GM21515 (cell line): ENCODE measurements at regions not wholly inside any gene's neighbourhood (a gene's known extent, or its start where the extent isn't known, plus 50 kb on each side); places are given as distances from the start of the nearest gene placed in this dataset.
"Not testable (repeated sequence)": the region's sequence is repeated elsewhere in the genome, so short reads cannot be mapped to it uniquely, and the experiment has no call there.

Source experiments
- ATAC-seq: cut with Tn5 transposase; IDR thresholded peaks from one replicate; pipeline ENCODE4 v1.9.1; 2021; ENCODE audit not compliant: unreplicated experiment

DNA sequence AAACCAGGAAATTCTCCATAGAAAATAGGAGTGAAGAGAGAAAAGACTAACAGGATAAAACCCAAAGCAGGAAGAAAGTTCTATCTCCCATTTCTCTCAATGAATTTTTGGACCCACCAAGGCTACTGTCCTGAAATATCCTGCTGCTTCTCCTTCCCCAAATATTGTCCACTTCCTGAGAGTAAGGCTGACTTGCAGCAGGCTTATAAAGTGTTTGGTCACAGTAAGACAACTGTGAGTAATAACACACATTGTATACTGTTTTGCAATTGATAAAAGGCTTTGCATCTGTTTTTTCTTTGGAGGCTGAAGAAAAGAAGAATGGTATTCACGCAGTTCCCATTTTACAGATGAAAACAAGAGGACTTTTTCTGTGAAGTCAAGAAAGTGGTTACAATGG, 52.8 kb downstream of the FOXD4L6 start:
- not testable (repeated sequence) for ATAC-seq

DNA sequence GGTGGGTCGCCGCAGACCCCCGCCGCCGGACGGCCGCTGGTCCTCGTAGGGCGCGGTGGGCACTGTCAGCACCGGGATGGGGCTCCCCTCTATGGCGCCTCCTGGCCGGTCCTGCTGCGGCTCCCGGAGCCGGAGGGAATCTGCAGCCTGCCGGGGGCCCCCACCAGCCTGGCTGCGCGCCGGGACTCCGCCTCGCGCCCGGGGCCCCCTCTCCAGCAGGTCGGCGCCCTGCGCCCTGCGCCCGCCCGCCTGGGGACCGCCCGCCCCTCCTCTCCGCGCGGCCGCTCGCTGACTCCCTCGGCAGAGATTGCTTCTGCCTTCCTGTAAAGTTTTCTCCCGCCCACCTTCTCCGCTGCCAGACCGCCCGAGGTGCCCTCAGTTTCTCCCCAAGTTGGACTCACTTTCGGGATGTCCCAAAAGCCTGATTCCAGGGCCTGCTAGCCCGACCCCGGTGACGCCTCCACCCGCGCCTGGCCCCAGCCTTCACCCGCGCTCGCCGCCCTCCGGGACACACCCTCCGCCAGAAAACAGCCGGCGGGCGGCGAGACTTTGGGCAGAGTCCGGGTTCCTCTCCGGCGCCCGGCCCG, 54.0 kb downstream of the FOXD4L6 start:
- ATAC-seq: not testable (repeated sequence)

DNA sequence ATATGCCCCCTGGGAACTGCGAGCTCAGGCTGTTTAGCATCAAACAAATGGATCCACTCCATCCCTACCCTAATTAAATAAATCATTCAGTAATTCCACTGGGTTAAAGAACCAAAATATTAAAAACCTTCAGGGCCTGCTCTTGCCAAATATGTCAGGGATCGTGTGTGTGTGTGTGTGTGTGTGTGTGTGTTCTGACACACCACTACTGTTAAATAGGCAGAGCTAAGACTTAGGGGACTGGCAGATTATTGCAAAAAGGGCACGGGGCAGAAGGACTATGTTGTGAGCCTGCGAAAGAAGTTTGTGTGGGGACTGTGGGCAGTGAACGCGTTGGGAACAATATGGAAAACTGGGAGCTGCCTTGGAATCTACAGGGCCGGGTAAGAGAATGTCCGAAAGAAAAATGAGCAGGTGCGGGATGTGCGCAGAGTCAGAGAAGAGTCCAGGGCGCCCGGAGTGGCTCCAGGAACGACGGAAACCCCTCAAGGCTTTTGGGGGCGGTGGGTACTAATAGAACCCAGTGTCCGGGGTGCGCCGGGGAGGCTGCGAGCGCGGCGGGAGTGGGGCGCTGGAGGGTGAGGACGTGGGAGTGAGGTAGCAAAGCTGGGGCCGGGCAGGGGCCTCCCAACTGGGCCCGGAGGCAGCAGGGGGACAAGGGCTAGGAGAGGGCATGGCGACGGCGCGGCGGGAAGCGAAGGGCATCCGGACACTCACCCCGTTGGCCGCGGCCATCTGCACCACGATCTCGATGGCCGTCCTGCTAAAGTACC, 54.8 kb downstream of the FOXD4L6 start:
- ATAC-seq: not testable (repeated sequence)

DNA sequence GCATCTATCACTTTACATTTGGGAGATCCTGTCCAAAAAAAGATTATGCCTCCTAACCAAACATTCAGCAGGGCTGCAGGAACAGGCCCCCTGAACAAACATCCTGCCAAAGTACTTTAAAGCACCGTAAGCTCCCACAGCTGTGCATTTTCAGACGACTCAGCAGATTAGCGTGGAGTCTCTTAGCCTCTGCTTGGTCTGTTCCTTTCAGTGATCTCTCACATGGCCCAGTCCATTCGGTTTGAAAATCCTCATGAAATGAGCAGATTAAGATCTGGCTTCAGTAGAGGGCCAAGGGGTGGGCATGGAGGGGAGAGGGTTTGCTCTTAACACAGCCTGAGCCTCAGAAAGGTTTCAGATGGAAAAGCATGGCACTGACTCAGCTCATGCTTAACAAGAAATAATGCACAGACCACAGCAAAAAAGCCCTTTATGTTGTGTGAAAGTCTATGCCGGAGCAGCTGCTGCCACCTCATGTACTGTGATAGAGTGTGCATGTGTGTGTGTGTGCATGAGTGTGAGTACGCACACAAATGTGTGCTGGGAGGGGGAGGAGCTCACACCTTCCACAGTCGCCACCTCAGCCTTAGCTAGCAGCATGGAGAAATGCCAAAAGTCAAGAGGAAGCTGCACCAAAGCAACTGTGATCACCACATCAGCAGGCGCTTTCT, 64.2 kb downstream of the FOXD4L6 start:
- not testable (repeated sequence) for ATAC-seq

DNA sequence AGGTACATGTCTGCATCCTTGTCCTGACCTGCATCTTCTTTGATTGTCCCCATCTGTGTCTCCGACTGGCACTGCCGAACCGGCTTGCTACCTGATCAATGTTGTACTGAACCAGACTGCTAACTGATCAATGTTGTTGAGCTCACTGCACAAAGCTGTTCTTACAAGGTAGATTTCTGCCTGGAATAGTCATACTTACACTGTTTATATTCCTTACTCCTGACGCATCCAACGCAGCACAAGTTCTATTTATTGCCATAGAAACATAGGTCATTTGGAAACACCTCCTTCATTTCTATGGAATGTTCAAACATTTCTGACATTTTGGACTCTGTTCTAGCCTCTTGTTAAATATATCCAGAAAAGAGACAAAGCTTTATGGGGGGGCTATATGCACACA, 65.2 kb downstream of the FOXD4L6 start:
- not testable (repeated sequence) for ATAC-seq

DNA sequence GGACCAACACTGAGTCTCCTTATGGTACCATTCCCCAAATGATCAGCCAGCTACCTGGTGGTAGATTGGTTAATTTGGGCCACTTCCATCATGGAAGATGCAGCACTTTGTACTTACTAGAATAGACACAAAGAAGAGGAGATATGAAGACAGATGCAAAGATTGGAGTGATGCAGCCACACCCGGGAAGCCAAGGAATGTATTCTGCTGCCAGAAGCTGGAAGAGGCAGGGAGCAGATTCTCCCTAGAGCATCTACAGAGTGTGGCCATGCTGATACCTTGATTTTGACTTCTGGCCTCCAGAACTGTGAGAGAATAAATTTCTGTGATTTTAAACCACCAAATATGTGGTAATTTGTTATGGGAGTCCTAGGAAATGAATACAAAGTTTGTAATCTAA, 68.9 kb downstream of the FOXD4L6 start:
- ATAC-seq: not testable (repeated sequence)

DNA sequence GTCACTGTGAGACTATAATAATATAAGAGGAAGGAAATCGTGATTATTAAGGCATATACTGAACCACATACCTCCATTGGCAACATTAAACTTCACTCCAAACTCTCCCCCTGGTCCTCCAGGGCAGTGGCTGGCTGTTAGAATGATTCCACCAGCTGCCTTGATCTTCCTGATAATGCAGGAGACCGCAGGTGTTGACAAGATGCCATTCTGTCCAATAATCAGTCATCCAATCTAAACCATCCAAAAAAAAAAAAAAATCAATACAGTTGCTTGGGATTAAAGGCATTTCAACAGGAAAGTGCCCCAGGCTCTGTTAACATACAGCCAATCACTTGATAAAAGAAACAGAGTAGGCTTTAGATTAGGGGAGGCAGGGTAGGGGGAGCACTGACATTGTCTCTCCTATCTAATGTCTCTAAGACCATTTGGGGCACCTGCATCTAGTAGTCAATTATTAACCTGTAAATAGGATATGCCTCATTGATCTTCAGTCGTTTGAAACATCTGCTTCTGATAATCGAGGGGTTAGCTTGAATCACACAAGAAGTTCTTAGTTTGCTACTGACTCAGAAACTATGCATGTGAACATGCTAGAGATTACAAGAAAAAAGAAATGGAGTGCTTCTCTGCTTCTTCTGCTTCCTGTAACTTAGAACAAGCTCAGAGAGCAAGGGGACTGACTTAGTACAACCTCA, 74.7 kb downstream of the FOXD4L6 start:
- peak; percentile 81 for ATAC-seq

DNA sequence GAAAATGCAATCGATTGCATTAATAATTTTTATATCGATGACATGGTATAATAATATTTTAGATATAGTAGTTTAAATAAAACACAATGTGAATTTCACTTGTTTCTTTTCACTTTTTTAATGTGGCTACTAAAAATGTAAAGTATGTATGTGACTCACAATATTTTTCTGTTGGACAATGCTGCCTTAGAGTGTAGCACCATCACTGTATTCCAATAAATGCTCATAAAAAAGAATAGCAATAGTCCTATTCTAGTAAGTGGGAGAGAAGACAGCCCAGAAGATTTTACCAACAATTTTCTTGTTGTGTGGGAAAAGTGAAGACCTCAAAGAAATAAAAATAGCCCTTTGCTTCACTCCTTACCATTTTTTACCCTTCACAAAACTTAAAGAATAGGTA, 79.8 kb downstream of the FOXD4L6 start:
- not testable (repeated sequence) for ATAC-seq

DNA sequence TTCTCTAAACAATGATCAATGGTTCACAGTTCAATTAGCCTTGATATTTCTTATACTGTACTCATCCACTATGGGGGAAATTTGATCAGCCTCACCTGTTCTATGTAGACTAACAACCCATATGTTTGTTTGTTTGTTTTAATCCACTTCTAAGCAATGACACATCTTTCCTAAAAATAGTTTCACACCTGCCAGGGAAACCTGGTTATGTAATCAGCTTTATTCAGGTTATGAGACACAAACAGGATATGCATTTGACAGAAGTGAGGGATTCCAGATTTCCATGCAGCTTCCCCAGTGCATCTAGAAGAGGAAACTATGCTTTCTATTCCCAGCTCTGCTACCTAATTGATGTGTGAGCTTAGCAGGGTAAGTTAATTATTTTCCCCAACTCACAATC, 80.7 kb downstream of the FOXD4L6 start:
- not testable (repeated sequence) for ATAC-seq

DNA sequence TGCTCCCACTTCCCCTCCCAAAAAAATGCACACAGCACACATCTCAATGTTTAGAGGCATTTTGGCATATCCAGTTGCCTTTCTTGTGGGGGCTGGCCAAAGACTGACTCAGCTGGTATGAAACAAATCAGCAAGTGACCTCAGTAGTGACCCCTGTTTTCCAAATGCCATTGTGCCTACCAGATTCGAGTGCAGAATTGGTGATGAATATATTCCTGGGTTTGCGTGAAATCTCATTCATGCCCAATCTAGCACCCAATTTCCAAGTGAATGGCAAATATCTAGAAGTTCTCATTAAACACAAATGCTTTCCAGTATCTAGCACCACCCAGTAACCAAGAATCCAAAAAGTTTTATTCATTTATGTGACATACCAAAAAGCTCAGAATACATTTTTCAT, 83.6 kb downstream of the FOXD4L6 start:
- not testable (repeated sequence) for ATAC-seq

DNA sequence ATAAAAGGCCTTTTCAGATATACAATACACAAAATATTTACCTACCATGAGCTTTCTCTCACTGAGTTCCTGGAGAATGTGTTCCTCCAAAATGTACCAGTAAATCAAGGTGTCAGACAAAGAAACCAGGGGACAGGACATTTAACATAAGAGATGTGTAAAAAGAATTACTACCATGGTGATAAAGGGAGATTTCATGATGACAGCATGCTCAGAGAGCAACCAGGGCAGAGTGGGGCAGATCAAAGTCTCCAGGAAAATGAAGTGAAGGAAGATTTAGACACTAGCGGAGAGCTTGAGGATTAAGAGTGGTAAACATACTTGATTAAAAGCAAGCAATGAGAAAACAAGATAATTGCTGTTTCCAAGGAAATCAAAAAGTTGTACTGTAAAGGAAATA, 85.0 kb downstream of the FOXD4L6 start:
- not testable (repeated sequence) for ATAC-seq

DNA sequence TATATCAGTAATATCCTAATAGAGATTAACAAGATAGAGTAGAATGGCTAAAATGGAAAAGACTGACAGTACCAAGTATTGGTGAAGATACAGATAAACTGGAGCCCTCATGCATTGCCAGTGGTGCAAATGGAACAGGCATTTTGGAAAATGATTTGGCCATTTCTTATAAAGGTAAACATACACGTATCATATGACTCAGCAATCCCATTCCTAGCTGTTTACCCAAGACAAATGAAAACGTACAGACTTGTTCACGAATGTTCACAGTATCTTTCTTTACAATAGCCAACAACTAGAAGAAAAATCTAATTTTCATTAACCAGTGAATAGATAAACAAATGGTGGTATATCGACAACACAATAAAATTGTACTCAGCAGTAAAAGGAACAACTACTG, 86.4 kb downstream of the FOXD4L6 start:
- ATAC-seq: not testable (repeated sequence)

DNA sequence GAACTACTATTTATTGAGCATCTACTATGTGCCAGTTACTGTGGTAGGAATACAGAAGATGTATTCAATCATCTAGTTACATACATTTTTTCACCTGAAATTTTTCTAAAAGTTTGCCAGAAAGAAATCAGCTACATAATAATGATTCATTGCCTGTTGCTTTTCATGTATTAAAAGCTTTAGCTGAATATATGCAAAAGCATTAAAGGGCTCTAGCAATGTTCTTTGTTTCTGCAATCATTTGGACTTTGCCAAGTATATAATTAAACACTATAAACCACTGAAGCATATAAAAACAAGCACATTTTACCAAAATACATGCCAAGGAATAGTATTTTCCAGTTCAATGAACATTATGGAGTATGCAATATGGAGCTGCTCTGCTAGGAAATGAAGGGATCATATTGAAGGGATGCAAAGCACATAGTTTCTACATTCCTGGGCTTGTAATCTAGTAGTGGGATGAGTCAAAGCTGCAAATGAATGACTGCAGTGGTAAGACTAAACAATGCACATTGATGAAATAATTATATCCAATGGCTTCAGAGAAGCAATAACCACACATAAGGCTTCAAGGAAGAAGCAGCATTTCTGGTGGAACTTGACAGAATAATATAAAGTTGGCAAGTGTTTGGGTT, 87.7 kb downstream of the FOXD4L6 start:
- ATAC-seq: not testable (repeated sequence)

DNA sequence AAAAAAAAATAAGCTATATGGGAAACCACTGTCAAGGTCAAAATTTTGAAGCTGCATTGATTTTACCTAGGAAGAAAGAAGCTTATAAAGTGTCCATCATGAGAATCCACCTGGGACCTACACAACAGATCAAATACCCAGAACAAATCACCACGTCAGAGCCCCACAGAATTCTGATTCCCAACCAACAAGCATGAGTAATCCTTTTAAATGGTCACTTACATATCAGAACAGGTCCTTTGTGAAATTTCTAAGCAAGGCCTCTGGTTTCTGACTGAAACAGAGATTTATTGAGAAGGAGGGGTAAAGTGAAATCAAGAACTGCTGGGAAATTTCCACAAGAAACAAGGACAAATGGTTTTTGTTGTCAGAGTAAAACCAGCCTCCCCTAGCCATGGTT, 93.2 kb downstream of the FOXD4L6 start:
- not testable (repeated sequence) for ATAC-seq

DNA sequence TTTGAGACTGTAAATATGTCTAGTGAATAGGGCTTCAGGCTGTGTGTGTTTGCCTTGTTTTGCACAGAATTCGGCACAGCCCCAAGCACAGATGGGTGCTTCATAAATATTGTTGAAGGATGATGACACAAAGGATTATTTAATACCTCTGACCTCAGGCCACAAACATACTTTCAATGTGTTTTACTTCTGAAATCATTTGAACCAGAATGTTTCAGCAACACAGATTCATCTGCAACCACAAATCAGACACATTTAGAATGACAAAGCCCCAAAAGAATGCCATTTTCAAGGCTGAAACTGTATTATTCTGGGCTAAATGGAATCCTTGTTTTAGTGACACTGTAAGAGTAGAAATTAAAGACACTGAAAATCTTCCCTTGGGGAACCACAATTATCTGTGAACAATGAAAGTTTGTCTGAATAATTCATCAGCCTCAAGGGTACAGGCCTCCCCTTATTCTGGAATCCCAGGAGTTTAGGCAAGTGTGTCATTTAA, 93.7 kb downstream of the FOXD4L6 start:
- not testable (repeated sequence) for ATAC-seq

DNA sequence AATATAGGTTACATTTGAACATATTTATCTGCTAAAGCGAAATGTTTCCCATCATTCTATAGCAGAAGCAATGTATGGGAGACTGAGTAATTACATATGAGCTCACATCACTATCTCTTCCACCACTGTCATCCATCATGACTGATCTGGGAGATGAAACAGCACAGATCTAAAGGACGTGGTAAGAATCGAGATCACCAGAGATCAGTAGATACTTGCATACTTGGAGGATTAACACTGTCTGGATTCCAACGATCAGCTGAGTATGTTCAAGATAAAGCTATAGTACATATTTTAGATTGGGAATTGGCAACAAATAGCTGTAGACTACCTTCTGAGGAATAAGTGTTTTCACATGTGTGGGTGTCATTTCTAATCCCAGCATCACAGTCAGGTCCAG, 94.6 kb downstream of the FOXD4L6 start:
- ATAC-seq: not testable (repeated sequence)

DNA sequence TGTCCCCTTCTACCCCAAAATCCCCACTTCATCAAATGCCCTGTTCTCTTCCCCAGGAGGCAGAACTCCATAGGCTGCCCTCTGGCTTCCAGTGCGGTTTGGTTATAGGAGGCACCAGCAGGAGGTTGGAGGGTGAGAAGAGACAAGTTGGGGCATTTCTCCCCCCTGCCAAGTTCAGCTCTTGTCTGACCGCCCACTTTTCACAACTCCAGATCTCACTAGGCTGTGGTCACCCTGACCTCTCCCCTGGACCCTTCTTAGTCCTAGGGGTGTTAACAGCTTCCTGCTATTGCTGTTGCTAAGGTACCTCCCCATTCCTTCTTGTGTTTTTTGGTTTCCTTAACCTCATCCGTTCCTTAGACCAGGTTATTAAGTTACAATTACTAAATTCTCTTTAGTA, 95.1 kb downstream of the FOXD4L6 start:
- not testable (repeated sequence) for ATAC-seq

DNA sequence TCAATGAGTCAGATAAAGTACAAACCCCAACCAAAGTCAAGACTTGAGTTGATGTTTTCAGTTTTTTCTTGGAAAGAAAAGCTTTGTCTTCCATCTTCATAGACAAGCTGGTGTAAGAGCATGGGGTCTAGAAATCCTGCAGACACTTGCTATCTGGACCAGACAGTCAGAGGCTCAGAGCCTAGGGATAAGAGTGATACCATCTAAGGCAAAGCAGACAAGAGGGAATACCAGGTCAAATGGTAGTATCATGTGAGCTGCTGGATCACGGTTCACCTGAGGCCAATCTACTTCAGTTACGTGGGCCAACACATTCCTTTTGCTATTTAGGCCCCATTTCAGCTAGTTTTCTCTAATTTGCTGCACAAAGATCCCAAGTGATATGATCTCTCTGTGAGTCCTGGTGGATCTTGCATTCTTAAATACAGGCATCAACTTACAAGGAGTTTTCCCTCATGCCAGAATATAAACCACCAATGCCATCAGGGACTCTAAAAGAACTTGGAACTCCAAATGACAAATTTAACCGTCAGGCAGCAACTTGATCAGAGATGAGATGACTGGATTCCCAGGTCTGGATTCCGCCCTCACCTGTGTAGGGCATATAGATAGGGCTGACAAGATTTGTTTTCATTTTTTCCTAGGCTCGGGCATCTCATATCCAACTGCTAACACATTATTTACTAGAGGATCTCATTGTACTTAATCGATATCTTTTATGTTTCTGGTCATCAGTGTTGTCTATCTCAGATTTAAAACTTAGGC, 101.4 kb downstream of the FOXD4L6 start:
- ATAC-seq: not testable (repeated sequence)

DNA sequence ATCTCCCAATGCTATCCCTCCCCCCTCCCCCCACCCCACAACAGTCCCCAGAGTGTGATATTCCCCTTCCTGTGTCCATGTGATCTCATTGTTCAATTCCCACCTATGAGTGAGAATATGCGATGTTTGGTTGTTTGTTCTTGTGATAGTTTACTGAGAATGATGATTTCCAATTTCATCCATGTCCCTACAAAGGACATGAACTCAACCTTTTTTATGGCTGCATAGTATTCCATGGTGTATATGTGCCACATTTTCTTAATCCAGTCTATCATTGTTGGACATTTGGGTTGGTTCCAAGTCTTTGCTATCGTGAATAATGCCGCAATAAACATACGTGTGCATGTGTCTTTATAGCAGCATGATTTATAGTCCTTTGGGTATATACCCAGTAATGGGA, 106.1 kb downstream of the FOXD4L6 start:
- ATAC-seq: not testable (repeated sequence)
